GM21786 (cell line): ENCODE measurements at regions not wholly inside any gene's neighbourhood (a gene's known extent, or its start where the extent isn't known, plus 50 kb on each side); places are given as distances from the start of the nearest gene placed in this dataset.
A peak's percentile ranks its signal among the peaks of the same experiment; 100 is the strongest.
"Not testable (repeated sequence)": the region's sequence is repeated elsewhere in the genome, so short reads cannot be mapped to it uniquely, and the experiment has no call there.

Experiments
- ATAC-seq: cut with Tn5 transposase; IDR thresholded peaks from one replicate; pipeline ENCODE4 v1.9.1; 2021; ENCODE audit not compliant: unreplicated experiment

GRCh38 chr3:18237251-18238005 lies 187.7 kb downstream of the SATB1 start:
- peak; percentile 83 for ATAC-seq

- no peak for ATAC-seq
Measured at GRCh38 chr3:18236726-18237125, 188.4 kb downstream of the SATB1 start.

GRCh38 chr3:18234717-18235335 lies 190.3 kb downstream of the SATB1 start:
- no peak for ATAC-seq

GRCh38 chr3:18233987-18234716 lies 191.0 kb downstream of the SATB1 start:
- no peak for ATAC-seq

- no peak for ATAC-seq
Measured at GRCh38 chr3:18232317-18232716, 192.8 kb downstream of the SATB1 start.

- ATAC-seq: no peak
Measured at GRCh38 chr3:18228060-18228459, 197.1 kb downstream of the SATB1 start.

- ATAC-seq: no peak
Measured at GRCh38 chr3:18225709-18226108, 199.4 kb downstream of the SATB1 start.

- no peak for ATAC-seq
Measured at GRCh38 chr3:18224426-18224825, 200.7 kb downstream of the SATB1 start.

GRCh38 chr3:18223974-18224373 lies 201.2 kb downstream of the SATB1 start:
- ATAC-seq: peak; percentile 28

- ATAC-seq: peak; percentile 99
Measured at GRCh38 chr3:18223571-18223970, 201.6 kb downstream of the SATB1 start.

- ATAC-seq: no peak
Measured at GRCh38 chr3:18222686-18223085, 202.5 kb downstream of the SATB1 start.

GRCh38 chr3:18217507-18218174 lies 207.5 kb downstream of the SATB1 start:
- ATAC-seq: no peak

GRCh38 chr3:18216996-18217395 lies 208.1 kb downstream of the SATB1 start:
- no peak for ATAC-seq

GRCh38 chr3:18215639-18216038 lies 209.5 kb downstream of the SATB1 start:
- no peak for ATAC-seq

- no peak for ATAC-seq
Measured at GRCh38 chr3:18211116-18211515, 214.0 kb downstream of the SATB1 start.

- no peak for ATAC-seq
Measured at GRCh38 chr3:18208856-18209255, 216.3 kb downstream of the SATB1 start.

- no peak for ATAC-seq
Measured at GRCh38 chr3:18208091-18208490, 217.0 kb downstream of the SATB1 start.

GRCh38 chr3:18207226-18207625 lies 217.9 kb downstream of the SATB1 start:
- no peak for ATAC-seq

- not testable (repeated sequence) for ATAC-seq
Measured at GRCh38 chr3:18205701-18206100, 219.4 kb downstream of the SATB1 start.

GRCh38 chr3:18201315-18201714 lies 223.8 kb downstream of the SATB1 start:
- no peak for ATAC-seq

GRCh38 chr3:18199757-18200156 lies 225.4 kb downstream of the SATB1 start:
- ATAC-seq: no peak
